ENCODE measurements at regions not wholly inside any gene's neighbourhood (a gene's known extent, or its start where the extent isn't known, plus 50 kb on each side); places are given as distances from the start of the nearest gene placed in this dataset.

DNA sequence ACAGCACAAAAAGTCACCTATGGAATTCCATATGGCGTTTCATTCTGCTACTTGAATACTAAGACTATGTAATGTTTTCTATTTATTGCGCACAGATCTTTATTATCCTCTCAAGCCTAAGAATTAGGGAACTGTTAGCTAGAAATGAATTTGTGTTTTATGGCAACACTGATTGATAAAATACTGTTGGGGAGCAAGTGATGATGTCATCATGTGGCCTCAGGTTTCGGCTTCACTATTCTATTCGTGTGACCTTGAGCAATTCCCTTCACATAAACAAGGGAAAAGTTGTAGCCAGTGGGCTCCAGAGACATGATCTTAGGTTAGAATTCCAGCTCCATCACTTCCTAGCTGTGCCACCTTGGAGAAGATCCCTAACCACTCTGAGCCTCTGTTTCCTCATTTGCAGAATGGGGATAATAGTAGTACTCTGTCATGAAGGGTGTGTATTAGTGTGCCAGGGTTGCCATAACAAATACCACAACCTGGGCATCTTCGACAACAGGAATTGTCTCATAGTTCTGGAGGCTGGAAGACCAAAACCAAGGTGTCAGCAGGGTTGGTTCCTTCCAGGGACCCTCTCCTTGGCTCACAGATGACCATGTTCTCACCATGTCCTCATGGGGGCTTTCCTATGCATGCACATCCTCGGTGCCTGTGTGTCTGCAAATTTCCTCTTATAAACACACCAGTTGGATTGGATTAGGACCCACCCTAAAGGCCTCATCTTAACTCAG is 371.2 kb downstream of the RRAGC start:
- TF ChIP-seq, protein P1, sequence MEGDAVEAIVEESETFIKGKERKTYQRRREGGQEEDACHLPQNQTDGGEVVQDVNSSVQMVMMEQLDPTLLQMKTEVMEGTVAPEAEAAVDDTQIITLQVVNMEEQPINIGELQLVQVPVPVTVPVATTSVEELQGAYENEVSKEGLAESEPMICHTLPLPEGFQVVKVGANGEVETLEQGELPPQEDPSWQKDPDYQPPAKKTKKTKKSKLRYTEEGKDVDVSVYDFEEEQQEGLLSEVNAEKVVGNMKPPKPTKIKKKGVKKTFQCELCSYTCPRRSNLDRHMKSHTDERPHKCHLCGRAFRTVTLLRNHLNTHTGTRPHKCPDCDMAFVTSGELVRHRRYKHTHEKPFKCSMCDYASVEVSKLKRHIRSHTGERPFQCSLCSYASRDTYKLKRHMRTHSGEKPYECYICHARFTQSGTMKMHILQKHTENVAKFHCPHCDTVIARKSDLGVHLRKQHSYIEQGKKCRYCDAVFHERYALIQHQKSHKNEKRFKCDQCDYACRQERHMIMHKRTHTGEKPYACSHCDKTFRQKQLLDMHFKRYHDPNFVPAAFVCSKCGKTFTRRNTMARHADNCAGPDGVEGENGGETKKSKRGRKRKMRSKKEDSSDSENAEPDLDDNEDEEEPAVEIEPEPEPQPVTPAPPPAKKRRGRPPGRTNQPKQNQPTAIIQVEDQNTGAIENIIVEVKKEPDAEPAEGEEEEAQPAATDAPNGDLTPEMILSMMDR (IDR thresholded peaks at IDR 0.05 in 8 of 11, conservative IDR thresholded peaks at IDR 0.05 in 3 of 11): no peak
- TF ChIP-seq POLR2AphosphoS5 (IDR thresholded peaks at IDR 0.05) (no peak), POLR2A (IDR thresholded peaks at IDR 0.05) (no peak)
- Histone ChIP-seq H3K27me3 (replicated peaks in 1 of 7) (peaks cover 0 to 44% (median 0%) of the 10 kb centered on the region in 7 donors), H3K4me3 (no peak overlapping the region), H3K9me3 (no peaks in the 10 kb centered on the region), H3K4me1 (peaks cover 0 to 18% (median 4%) of the 10 kb centered on the region in 6 donors), H3K36me3 (no peaks in the 10 kb centered on the region), H3K27ac (no peak overlapping the region)
- no peak for DNase-seq
- WGBS, 5 donors: 83 to 86% (median 84%) methylated on average over 6 of the region's 6 CpGs
- intact Hi-C loops (cut with DNase I; ENCODE audit: low total_unique reads): no loop called here

DNA sequence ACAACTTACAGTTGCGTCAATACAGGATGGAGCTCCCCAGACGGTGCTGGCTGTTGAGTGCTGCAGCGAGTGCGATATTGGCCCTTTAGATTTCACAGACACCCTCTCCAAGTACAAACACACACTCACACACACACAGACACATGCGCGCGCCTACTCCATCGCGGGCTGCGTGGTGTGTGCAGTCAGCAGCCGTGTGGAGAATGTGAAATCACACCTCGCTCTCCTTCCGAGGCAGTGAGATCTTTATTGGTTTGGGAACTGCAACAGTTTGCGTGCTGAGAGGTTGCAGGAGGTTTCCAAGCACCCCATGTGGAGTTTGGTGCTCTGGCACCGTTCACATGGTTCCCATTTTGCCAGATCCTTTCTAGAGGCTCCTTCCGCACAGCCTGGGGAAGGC is 372.2 kb downstream of the RRAGC start:
- no peaks in the 10 kb centered on the region for H3K36me3 ChIP-seq
- DNase-seq: no peak
- 83 to 87% (median 84%) methylated on average over 16 of the region's 16 CpGs for WGBS, 5 donors
- no peak overlapping the region for H3K27ac ChIP-seq
- no peak for TF ChIP-seq POLR2A (IDR thresholded peaks at IDR 0.05)
- TF ChIP-seq, protein P1 (IDR thresholded peaks at IDR 0.05 in 8 of 11, conservative IDR thresholded peaks at IDR 0.05 in 3 of 11): no peak
- H3K4me1 ChIP-seq: peaks cover 0 to 23% (median 7%) of the 10 kb centered on the region in 6 donors
- H3K4me3 ChIP-seq: no peak overlapping the region
- intact Hi-C loops (cut with DNase I; ENCODE audit: low total_unique reads): no loop called here
- peaks cover 0 to 44% (median 0%) of the 10 kb centered on the region in 7 donors for H3K27me3 ChIP-seq (replicated peaks in 1 of 7)
- H3K9me3 ChIP-seq: no peaks in the 10 kb centered on the region

DNA sequence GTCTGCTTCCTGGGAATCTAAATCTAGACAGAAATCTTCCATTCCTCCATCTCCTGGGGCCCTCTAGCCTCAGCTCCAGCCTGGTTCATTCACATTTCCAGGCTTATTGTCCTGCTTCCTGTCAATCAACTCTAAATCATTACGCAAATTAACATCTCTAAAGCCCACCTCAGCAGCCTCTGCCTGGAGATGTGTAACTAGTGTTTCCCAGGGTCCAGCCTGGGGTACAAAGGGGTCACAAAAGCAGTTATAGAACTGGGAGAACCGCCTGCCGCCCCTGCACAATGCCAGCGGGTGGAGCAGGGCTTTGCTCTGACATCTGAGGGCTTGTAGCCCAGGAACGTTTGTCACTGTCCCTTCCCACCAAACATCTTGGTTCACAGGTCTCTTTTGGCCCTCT is 373.5 kb downstream of the RRAGC start:
- Histone ChIP-seq H3K27ac (no peak overlapping the region), H3K36me3 (no peaks in the 10 kb centered on the region), H3K4me3 (no peak overlapping the region), H3K4me1 (peaks cover 0 to 32% (median 7%) of the 10 kb centered on the region in 6 donors), H3K9me3 (no peaks in the 10 kb centered on the region), H3K27me3 (replicated peaks in 1 of 7) (peaks cover 0 to 48% (median 0%) of the 10 kb centered on the region in 7 donors)
- no peak for DNase-seq
- WGBS, 5 donors: 49 to 69% (median 60%) methylated on average over 5 of the region's 5 CpGs
- no peak for TF ChIP-seq POLR2AphosphoS5 (IDR thresholded peaks at IDR 0.05)
- TF ChIP-seq, protein P1 (IDR thresholded peaks at IDR 0.05 in 8 of 11, conservative IDR thresholded peaks at IDR 0.05 in 3 of 11): no peak
- no peak for TF ChIP-seq POLR2A (IDR thresholded peaks at IDR 0.05)
- intact Hi-C loops (cut with DNase I; ENCODE audit: low total_unique reads): no loop called here

All from spleen (tissue), 11 donors.